Gastroesophageal sphincter (tissue), 4 donors: ENCODE measurements at regions not wholly inside any gene's neighbourhood (a gene's known extent, or its start where the extent isn't known, plus 50 kb on each side); places are given as distances from the start of the nearest gene placed in this dataset.
"Not testable (repeated sequence)": the region's sequence is repeated elsewhere in the genome, so short reads cannot be mapped to it uniquely, and the experiment has no call there.

Experiments used
- ATAC-seq: fragments of 150-250 bp; one replicate; pipeline ENCODE4 v1.9.1; 2016; ENCODE audit warnings: mild to moderate bottlenecking, moderate library complexity
- H3K27ac ChIP-seq, 4 donors: fragments of 200-600 bp; sonication (generic) in 3 of 4; 1 replicate in 3 of 4; 2 replicates in 1 of 4; pipeline ENCODE4 v1.5.1; 2016 to 2019
- H3K27me3 ChIP-seq: fragments of 200-600 bp; sonication (generic); one replicate; pipeline ENCODE4 v1.5.1; 2019
- H3K36me3 ChIP-seq, 2 donors: fragments of 200-600 bp; sonication (generic); one replicate each; pipeline ENCODE4 v1.5.1; 2019; ENCODE audit warnings: control low read depth in 1 of 2
- H3K4me1 ChIP-seq, 3 donors: fragments of 200-600 bp; sonication (generic); 1 replicate in 2 of 3; 2 replicates in 1 of 3; pipeline ENCODE4 v1.5.1; 2016 to 2019; ENCODE audit warnings: control low read depth in 2 of 3
- H3K4me3 ChIP-seq, 2 donors: fragments of 200-600 bp; sonication (generic); one replicate each; pipeline ENCODE4 v1.5.1; 2019; ENCODE audit warnings: mild to moderate bottlenecking in 1 of 2, moderate library complexity in 1 of 2
- H3K9me3 ChIP-seq, 3 donors: fragments of 200-600 bp; sonication (generic); one replicate each; pipeline ENCODE4 v1.5.1; 2017 to 2019; ENCODE audit warnings: control low read depth in 2 of 3
- EP300 ChIP-seq: sonication (generic); formaldehyde crosslinking; IDR thresholded peaks from one replicate; pipeline ENCODE4 v1.6.1; 2017; ENCODE audit warnings: antibody characterized with exemption, mild to moderate bottlenecking
- POLR2A ChIP-seq, 2 donors: fragments of 450-650 bp; IDR thresholded peaks; one replicate each; pipeline ENCODE4 v1.6.1; 2017; ENCODE audit warnings: antibody characterized with exemption in 2 of 2, mild to moderate bottlenecking in 2 of 2, moderate library complexity in 1 of 2
- POLR2AphosphoS5 ChIP-seq: sonication (generic); formaldehyde crosslinking; IDR thresholded peaks from one replicate; pipeline ENCODE4 v1.6.1; 2017; ENCODE audit warnings: antibody characterized with exemption
- WGBS, 2 donors: methylation state at CpG; one replicate each; pipeline ENCODE4 v1.1.5; 2018; ENCODE audit warnings: low coverage in 1 of 2; 5-methylcytosine and 5-hydroxymethylcytosine counted together
- TF ChIP-seq, protein P1 (sequence below), 4 experiments: fragments of 200-600 bp in 2 of 4; fragments of 450-650 bp in 2 of 4; sonication (generic) in 1 of 4; IDR thresholded peaks; one replicate each; pipeline ENCODE4 v1.5.1; 2017 to 2019; ENCODE audit warnings: antibody characterized with exemption in 4 of 4, mild to moderate bottlenecking in 2 of 4, moderate library complexity in 2 of 4

DNA sequence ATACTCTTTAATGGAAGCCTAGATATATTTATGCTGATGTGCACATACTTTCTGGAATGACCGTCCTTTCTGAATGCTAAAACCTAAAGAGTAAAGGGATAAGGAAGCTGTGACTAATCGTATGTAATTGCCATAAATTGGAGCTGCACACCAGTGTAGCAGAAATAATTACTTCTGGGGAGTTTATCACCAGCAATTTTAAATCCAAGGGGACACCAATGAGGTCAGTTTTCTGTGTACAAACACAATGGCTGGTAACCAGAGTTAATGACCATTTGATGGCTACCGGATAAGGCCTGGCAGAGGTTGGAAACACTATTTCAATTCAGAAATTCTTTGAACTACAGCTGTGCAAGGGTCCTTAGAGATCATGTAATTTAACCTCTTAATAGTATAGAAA is 670.1 kb downstream of the REEP3 start:
- Histone ChIP-seq H3K27ac (no peak overlapping the region), H3K9me3 (no peaks in the 10 kb centered on the region), H3K4me3 (no peak overlapping the region), H3K4me1 (no peaks in the 10 kb centered on the region), H3K27me3 (no peaks in the 10 kb centered on the region), H3K36me3 (no peaks in the 10 kb centered on the region)
- TF ChIP-seq EP300: no peak
- TF ChIP-seq POLR2AphosphoS5: no peak
- TF ChIP-seq POLR2A (IDR thresholded peaks at IDR 0.05): no peak
- TF ChIP-seq, protein P1, sequence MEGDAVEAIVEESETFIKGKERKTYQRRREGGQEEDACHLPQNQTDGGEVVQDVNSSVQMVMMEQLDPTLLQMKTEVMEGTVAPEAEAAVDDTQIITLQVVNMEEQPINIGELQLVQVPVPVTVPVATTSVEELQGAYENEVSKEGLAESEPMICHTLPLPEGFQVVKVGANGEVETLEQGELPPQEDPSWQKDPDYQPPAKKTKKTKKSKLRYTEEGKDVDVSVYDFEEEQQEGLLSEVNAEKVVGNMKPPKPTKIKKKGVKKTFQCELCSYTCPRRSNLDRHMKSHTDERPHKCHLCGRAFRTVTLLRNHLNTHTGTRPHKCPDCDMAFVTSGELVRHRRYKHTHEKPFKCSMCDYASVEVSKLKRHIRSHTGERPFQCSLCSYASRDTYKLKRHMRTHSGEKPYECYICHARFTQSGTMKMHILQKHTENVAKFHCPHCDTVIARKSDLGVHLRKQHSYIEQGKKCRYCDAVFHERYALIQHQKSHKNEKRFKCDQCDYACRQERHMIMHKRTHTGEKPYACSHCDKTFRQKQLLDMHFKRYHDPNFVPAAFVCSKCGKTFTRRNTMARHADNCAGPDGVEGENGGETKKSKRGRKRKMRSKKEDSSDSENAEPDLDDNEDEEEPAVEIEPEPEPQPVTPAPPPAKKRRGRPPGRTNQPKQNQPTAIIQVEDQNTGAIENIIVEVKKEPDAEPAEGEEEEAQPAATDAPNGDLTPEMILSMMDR (IDR thresholded peaks at IDR 0.05): no peak
- no peak for ATAC-seq
- 57 to 73% methylated on average over 1 to 3 of the region's 3 CpGs for WGBS, 2 donors

DNA sequence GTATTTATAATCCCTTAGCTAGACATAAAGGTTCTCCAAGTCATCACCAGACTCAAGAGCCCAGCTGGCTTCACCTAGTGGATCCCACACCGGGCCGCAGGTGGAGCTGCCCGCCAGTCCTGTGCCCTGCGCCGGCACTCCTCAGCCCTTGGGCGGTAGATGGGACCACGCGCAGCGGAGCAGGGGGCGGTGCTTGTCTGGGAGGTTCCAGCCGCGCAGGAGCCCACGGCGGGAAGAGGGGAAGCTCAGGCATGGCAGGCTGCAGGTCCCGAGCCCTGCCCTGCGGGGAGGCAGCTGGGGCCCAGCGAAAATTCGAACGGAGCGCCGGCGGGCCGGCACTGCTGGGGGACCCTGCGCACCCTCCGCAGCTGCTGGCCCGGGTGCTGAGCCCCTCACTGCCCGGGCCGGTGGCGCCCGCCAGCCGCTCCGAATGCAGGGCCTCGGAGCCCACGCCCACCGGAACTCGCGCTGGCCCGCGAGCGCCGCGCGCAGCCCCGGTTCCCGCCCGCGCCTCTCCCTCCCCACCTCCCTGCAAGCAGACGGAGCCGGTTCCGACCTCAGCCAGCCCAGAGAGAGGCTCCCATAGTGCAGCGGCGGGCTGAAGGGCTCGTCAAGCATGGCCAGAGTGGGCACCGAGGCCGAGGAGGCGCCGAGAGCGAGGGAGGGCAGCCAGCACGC is 675.6 kb downstream of the REEP3 start:
- no peak overlapping the region for H3K27ac ChIP-seq
- no peaks in the 10 kb centered on the region for H3K4me1 ChIP-seq
- no peak for ATAC-seq
- no peaks in the 10 kb centered on the region for H3K9me3 ChIP-seq
- H3K27me3 ChIP-seq: no peaks in the 10 kb centered on the region
- TF ChIP-seq POLR2A (IDR thresholded peaks at IDR 0.05) (no peak), POLR2AphosphoS5 (no peak), EP300 (no peak)
- TF ChIP-seq, protein P1 (IDR thresholded peaks at IDR 0.05): no peak
- no CpG with 5 or more reads among the region's 59 CpGs for WGBS, 2 donors
- H3K4me3 ChIP-seq: no peak overlapping the region
- no peaks in the 10 kb centered on the region for H3K36me3 ChIP-seq

DNA sequence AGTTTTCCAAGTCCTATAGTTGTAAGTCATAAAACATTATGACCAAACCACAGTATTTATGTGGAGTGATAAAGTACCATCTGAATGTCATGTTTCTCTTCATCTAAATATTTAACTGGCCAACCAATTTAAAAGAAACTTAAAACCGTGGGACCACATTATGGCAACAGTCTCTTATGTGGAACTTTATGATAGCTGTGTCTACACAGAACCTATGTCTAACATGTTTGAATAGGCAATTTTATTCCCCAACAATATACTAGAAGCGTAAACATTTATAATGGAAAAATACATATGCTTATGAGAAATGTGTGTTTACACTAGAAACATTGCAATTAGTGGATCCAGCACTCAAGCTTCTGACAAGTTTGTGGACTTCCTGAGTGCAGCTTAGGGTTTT is 680.7 kb downstream of the REEP3 start:
- Histone ChIP-seq H3K4me3 (no peak overlapping the region), H3K4me1 (no peaks in the 10 kb centered on the region), H3K27ac (no peak overlapping the region), H3K9me3 (no peaks in the 10 kb centered on the region), H3K27me3 (no peaks in the 10 kb centered on the region), H3K36me3 (no peaks in the 10 kb centered on the region)
- WGBS, 2 donors: 74 to 75% methylated on average over 2 of the region's 2 CpGs
- no peak for ATAC-seq
- TF ChIP-seq POLR2AphosphoS5: no peak

DNA sequence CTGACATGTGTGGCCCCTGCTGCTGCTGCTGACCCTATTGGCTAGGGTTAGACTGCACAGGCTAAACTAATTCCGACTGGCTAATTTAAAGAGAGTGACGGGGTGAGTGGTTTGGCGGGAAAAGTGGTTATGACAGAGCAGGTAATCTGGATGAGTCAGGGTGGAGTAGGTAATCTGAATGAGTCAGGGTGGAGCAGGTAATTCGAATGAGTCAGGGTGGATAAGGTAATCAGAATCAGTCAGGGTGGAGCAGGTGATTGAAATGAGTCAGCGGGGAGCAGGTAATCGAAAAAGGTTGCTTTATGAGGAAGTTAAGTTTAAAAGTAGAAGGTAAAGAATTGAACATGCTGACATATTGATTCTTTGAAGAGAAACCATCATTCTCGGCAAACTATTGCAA is 683.3 kb downstream of the REEP3 start:
- H3K27me3 ChIP-seq, H3K27ac ChIP-seq, H3K36me3 ChIP-seq, H3K4me1 ChIP-seq, ATAC-seq, H3K9me3 ChIP-seq, H3K4me3 ChIP-seq: not testable (repeated sequence)
- WGBS, 2 donors: 91 to 96% methylated on average over 4 to 7 of the region's 7 CpGs

DNA sequence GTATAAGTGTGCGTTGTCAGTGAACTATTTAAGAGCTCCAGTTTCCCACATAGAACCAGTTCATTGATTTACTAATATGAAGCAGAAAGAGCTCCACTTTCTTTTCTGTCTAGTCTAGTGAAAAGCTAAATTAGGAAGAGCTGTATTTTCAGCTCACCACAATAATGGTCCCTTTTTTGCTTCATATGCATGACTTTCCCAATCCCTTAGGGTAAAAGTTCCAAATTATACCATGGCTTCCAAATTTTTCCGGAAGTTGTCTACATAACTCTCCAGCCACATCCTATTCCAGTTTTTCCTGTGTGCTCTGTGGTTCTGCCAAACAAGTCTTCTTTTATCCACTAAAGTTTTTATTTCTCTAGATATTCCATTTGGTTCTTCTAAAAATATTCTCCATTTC is 685.2 kb downstream of the REEP3 start:
- ATAC-seq: no peak
- Histone ChIP-seq H3K9me3 (no peaks in the 10 kb centered on the region), H3K27me3 (no peaks in the 10 kb centered on the region), H3K36me3 (no peaks in the 10 kb centered on the region), H3K4me3 (no peak overlapping the region), H3K4me1 (no peaks in the 10 kb centered on the region), H3K27ac (no peak overlapping the region)
- WGBS, 2 donors: 54 to 82% methylated on average over 2 of the region's 2 CpGs
- TF ChIP-seq, protein P1 (IDR thresholded peaks at IDR 0.05): no peak
- TF ChIP-seq POLR2A (IDR thresholded peaks at IDR 0.05): no peak
- TF ChIP-seq POLR2AphosphoS5: no peak
- TF ChIP-seq EP300: no peak

DNA sequence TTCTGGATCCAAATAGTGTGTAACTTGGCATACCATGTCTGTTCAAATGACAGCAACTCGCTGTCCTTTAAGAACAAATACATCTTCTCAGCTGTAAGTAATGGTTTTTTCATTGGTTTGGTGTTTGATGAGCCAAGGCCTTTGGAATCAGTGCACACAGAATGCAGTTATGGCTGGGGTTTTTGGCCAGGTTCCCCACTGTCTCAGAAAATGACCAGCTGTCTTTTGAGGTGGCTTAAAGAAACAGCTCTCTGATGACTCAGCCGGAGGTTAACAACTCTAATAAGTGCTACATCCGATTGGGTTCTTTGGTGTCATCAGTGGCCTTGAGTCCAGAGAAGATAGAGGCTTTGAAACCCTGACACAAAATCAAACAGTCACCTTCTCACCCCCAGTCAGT is 688.4 kb downstream of the REEP3 start:
- TF ChIP-seq EP300: no peak
- no peak for TF ChIP-seq POLR2A (IDR thresholded peaks at IDR 0.05)
- TF ChIP-seq, protein P1 (IDR thresholded peaks at IDR 0.05): no peak
- TF ChIP-seq POLR2AphosphoS5: no peak
- no peak overlapping the region for H3K4me3 ChIP-seq
- 23 to 40% methylated on average over 3 of the region's 3 CpGs for WGBS, 2 donors
- H3K27ac ChIP-seq: no peak overlapping the region
- ATAC-seq: peak; percentile 36
- H3K4me1 ChIP-seq: no peaks in the 10 kb centered on the region
- H3K36me3 ChIP-seq: no peaks in the 10 kb centered on the region
- no peaks in the 10 kb centered on the region for H3K27me3 ChIP-seq
- no peaks in the 10 kb centered on the region for H3K9me3 ChIP-seq
